Panc1 (cell line): ENCODE measurements at regions not wholly inside any gene's neighbourhood (a gene's known extent, or its start where the extent isn't known, plus 50 kb on each side); places are given as distances from the start of the nearest gene placed in this dataset.

Experiments
- CTCF ChIP-seq: fragments of 450-650 bp; IDR thresholded peaks from 2 replicates; pipeline ENCODE4 v1.5.1; 2017; ENCODE audit warnings: mild to moderate bottlenecking
- POLR2AphosphoS5 ChIP-seq: IDR thresholded peaks from 2 replicates; pipeline ENCODE4 v1.6.1; 2012; ENCODE audit warnings: mild to moderate bottlenecking, low read depth, low read length, moderate library complexity
- SIN3A ChIP-seq: IDR thresholded peaks from 2 replicates; pipeline ENCODE4 v1.6.1; 2012; ENCODE audit warnings: low read depth, mild to moderate bottlenecking, low read length, moderate library complexity, borderline replicate concordance; ENCODE audit not compliant: insufficient read depth
- TCF7L2 ChIP-seq: IDR thresholded peaks from 2 replicates; pipeline ENCODE4 v1.6.1; 2011; ENCODE audit warnings: mild to moderate bottlenecking, low read depth, low read length, inconsistent platforms
- TF ChIP-seq, protein P1 (sequence below), 2 experiments: IDR thresholded peaks; 2 replicates each; pipeline ENCODE4 v1.6.1; 2011 to 2012; ENCODE audit warnings: low read depth in 2 of 2, control low read depth in 1 of 2, low read length in 1 of 2, mild to moderate bottlenecking in 1 of 2, moderate library complexity in 1 of 2; ENCODE audit not compliant: insufficient read depth in 1 of 2

GRCh38 chr4:43607400-43607799 lies 714.9 kb downstream of the GRXCR1 start:
- TF ChIP-seq CTCF, result no peak
- no peak for TF ChIP-seq POLR2AphosphoS5
- no peak for TF ChIP-seq SIN3A
- TF ChIP-seq, protein P1, sequence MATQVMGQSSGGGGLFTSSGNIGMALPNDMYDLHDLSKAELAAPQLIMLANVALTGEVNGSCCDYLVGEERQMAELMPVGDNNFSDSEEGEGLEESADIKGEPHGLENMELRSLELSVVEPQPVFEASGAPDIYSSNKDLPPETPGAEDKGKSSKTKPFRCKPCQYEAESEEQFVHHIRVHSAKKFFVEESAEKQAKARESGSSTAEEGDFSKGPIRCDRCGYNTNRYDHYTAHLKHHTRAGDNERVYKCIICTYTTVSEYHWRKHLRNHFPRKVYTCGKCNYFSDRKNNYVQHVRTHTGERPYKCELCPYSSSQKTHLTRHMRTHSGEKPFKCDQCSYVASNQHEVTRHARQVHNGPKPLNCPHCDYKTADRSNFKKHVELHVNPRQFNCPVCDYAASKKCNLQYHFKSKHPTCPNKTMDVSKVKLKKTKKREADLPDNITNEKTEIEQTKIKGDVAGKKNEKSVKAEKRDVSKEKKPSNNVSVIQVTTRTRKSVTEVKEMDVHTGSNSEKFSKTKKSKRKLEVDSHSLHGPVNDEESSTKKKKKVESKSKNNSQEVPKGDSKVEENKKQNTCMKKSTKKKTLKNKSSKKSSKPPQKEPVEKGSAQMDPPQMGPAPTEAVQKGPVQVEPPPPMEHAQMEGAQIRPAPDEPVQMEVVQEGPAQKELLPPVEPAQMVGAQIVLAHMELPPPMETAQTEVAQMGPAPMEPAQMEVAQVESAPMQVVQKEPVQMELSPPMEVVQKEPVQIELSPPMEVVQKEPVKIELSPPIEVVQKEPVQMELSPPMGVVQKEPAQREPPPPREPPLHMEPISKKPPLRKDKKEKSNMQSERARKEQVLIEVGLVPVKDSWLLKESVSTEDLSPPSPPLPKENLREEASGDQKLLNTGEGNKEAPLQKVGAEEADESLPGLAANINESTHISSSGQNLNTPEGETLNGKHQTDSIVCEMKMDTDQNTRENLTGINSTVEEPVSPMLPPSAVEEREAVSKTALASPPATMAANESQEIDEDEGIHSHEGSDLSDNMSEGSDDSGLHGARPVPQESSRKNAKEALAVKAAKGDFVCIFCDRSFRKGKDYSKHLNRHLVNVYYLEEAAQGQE (IDR thresholded peaks at IDR 0.05; ENCODE audit: insufficient read depth in 1 of 2, low read depth in 2 of 2, low read length in 1 of 2), result no peak
- TF ChIP-seq TCF7L2, result no peak
